Heart left ventricle (tissue), 13 donors: ENCODE measurements at regions not wholly inside any gene's neighbourhood (a gene's known extent, or its start where the extent isn't known, plus 50 kb on each side); places are given as distances from the start of the nearest gene placed in this dataset.

Experiments
- CTCF ChIP-seq, 12 donors: fragments of 200-600 bp; sonication (generic) in 4 of 12; IDR thresholded peaks; one replicate each; pipeline versions ENCODE4 v1.5.0 to v1.8.0; 2018 to 2022; ENCODE audit warnings: antibody characterized with exemption in 12 of 12, mild to moderate bottlenecking in 5 of 12
- POLR2A ChIP-seq, 2 donors: fragments of 450-650 bp; IDR thresholded peaks; one replicate each; pipeline ENCODE4 v1.6.1; 2017; ENCODE audit warnings: antibody characterized with exemption in 2 of 2, mild to moderate bottlenecking in 2 of 2, moderate library complexity in 2 of 2
- donor health status: ischemic (EF 13 %, LVEDD 7.1; RV severe dilation, severe dysfunction).
- donor health status: DM: no; HTN: yes; CAD: no.
- donor health status: DM: no; HTN: no; CAD: no.
- donor health status: ischemic (EF 25% LVEDD 6.9; RV normal size, moderate dysfunction).
- donor health status: ischemic (EF 25% LVEDD 5.7; RV mildly dilated, moderate dysfunction).
- donor health status: ischemic (EF 35%, LVEDD 5.7; RV mildly dilated, moderate dysfunction).
- donor health status: nonischemic (EF 11% LVEDD 7.7; RV severe dilation, severe dysfunction).
- donor health status: DM: yes; HTN: yes; CAD: no.
- donor health status: PGD.
- donor health status: ischemic (EF 29% LVEDD 5.4; RV normal size, mild dysfunction).
- donor health status: nonischemic (EF 23%, LVEDD 6.1; RV moderate dilation, normal function).

GRCh38 chr12:115233891-115234543, 550.0 kb upstream of the TBX3 start:
- TF ChIP-seq POLR2A (IDR thresholded peaks at IDR 0.05) (no peak), CTCF (IDR thresholded peaks at IDR 0.05) (no peak)
